ENCODE measurements at regions not wholly inside any gene's neighbourhood (a gene's known extent, or its start where the extent isn't known, plus 50 kb on each side); places are given as distances from the start of the nearest gene placed in this dataset.
"Not testable (repeated sequence)": the region's sequence is repeated elsewhere in the genome, so short reads cannot be mapped to it uniquely, and the experiment has no call there.

DNA sequence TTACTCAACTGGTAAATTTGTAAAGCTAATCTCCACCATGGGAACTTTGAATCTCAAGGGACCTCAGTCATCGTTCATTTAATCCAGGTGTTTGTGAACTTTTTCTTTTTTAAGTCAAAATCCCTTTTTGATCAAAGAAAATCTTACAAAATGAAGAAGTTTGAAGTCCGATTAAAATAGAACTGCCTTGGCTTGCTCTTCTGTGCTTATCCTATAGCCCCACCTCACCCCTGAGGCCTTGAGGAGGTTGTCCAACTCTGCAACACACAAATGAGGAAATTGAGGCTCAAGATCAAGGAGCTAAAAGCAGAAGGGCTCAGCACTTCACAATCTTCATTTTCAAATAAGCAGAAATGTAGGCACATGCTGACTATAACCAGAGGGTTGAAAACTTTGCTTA is 240.3 kb upstream of the SFRP2 start:
- ATAC-seq (no peak), DNase-seq (no peak)
- Histone ChIP-seq H3K4me3 (no peak overlapping the region), H3K4me1 (no peaks in the 10 kb centered on the region), H3K36me3 (no peaks in the 10 kb centered on the region), H3K27ac (no peak overlapping the region), H3K27me3 (no peaks in the 10 kb centered on the region), H3K9me3 (no peaks in the 10 kb centered on the region)
- TF ChIP-seq, protein P1, sequence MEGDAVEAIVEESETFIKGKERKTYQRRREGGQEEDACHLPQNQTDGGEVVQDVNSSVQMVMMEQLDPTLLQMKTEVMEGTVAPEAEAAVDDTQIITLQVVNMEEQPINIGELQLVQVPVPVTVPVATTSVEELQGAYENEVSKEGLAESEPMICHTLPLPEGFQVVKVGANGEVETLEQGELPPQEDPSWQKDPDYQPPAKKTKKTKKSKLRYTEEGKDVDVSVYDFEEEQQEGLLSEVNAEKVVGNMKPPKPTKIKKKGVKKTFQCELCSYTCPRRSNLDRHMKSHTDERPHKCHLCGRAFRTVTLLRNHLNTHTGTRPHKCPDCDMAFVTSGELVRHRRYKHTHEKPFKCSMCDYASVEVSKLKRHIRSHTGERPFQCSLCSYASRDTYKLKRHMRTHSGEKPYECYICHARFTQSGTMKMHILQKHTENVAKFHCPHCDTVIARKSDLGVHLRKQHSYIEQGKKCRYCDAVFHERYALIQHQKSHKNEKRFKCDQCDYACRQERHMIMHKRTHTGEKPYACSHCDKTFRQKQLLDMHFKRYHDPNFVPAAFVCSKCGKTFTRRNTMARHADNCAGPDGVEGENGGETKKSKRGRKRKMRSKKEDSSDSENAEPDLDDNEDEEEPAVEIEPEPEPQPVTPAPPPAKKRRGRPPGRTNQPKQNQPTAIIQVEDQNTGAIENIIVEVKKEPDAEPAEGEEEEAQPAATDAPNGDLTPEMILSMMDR (IDR thresholded peaks at IDR 0.05), result no peak
- intact Hi-C loops (cut with DNase I), result no loop called here

DNA sequence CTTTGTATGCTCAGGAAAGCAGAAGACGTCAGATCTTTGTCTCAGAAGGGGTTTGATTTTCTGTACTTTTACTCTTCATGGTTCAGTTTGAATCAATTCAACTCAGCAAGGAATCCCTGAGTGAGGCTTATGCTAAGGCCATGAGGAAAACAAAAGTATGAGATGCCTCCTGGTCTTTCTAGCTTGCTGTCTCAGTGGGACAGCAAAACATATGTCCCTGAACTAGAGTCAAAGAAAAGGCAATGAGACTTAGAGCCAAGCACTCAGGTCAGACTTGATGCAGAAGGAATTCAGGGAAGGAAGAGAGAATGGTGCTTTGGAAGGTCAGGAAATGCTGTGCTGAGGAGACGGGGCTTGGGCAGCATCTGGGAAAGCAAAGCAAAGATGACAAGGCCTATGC is 236.2 kb upstream of the SFRP2 start:
- TF ChIP-seq, protein P1 (IDR thresholded peaks at IDR 0.05), result no peak
- ATAC-seq, result no peak

DNA sequence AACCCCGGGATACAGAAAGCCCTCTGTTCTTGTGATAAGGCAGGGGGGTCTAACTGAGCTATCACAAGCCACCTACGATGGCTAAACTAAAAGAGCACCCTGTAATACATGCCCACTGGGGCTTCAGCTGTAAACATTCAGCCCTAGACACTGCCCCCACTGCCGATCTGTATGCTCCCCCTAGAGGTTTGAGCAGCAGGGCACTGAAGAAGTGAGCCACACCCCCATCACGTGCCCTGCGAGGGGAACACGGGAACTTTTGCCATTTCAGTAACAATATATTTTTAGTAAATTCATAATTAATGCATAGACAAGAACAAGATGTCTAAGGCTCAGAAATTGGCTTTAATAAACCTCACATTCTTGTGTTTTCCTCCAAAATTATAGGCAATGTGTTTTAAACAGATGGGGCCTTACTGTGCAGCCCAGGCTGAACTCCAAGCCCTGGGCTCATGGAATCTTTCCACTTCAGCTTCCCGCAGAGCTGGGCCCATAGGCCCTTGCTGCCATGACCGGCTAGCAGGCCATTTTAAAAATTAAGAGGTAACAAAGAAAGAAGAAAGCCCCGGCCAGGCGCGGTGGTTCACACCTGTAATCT is 235.3 kb upstream of the SFRP2 start:
- H3K27me3 ChIP-seq, result no peaks in the 10 kb centered on the region
- H3K36me3 ChIP-seq, result no peaks in the 10 kb centered on the region
- intact Hi-C loops (cut with DNase I), result no loop called here
- TF ChIP-seq, protein P1 (IDR thresholded peaks at IDR 0.05), result no peak
- no peak overlapping the region for H3K4me3 ChIP-seq
- no peak overlapping the region for H3K27ac ChIP-seq
- H3K4me1 ChIP-seq, result no peaks in the 10 kb centered on the region
- DNase-seq, result no peak
- ATAC-seq, result no peak
- H3K9me3 ChIP-seq, result no peaks in the 10 kb centered on the region

More for the DNA sequence above, 236.2 kb upstream of the SFRP2 start:
- Histone ChIP-seq H3K9me3 (no peaks in the 10 kb centered on the region), H3K4me1 (no peaks in the 10 kb centered on the region), H3K36me3 (no peaks in the 10 kb centered on the region), H3K4me3 (no peak overlapping the region), H3K27ac (no peak overlapping the region), H3K27me3 (no peaks in the 10 kb centered on the region)
- intact Hi-C loops (cut with DNase I), result no loop called here
- no peak for DNase-seq

DNA sequence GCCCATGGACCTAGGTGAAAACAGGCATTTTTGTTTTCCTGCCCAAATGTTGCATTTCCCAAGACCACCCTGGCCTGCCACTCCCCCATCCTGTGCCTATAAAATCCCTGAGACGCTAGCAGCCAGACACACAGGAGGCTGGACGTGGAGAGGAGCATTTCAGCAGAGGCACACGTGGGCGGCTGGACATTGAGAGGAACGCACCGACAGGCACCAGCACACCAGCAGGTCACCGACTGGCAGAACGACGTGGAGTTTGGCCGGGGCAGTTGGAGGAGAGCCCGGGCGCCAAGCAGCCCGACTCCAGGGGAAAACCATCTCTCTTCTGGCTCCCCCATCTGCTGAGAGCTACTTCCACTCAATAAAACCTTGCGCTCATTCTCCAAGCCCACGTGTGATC is 234.8 kb upstream of the SFRP2 start:
- H3K4me3 ChIP-seq; H3K27ac ChIP-seq; H3K4me1 ChIP-seq; H3K36me3 ChIP-seq; DNase-seq; H3K27me3 ChIP-seq; intact Hi-C loops (cut with DNase I); ATAC-seq; H3K9me3 ChIP-seq: not testable (repeated sequence)

DNA sequence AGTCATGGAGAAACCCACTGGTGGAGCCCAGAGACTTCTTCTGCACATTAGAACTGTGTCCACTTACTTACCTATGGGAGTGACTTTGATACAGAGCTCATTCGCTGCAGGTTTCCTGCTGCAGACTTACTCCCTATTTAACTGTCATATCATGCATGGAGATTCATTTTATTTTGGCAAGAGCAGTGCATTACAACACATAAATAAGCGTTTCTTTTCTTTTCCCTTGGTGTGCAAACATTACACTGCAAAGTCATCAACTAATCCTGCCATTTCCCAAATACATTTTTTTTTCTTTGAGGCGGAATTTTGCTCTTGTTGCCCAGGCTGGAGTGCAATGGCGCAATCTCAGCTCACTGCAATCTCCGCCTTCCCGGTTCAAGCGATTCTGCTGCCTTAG is 230.9 kb upstream of the SFRP2 start:
- Histone ChIP-seq H3K27ac (no peak overlapping the region), H3K36me3 (no peaks in the 10 kb centered on the region), H3K9me3 (no peaks in the 10 kb centered on the region), H3K4me3 (no peak overlapping the region), H3K4me1 (no peaks in the 10 kb centered on the region), H3K27me3 (no peaks in the 10 kb centered on the region)
- DNase-seq (no peak), ATAC-seq (no peak)
- intact Hi-C loops (cut with DNase I), result no loop called here
- TF ChIP-seq, protein P1 (IDR thresholded peaks at IDR 0.05), result no peak

DNA sequence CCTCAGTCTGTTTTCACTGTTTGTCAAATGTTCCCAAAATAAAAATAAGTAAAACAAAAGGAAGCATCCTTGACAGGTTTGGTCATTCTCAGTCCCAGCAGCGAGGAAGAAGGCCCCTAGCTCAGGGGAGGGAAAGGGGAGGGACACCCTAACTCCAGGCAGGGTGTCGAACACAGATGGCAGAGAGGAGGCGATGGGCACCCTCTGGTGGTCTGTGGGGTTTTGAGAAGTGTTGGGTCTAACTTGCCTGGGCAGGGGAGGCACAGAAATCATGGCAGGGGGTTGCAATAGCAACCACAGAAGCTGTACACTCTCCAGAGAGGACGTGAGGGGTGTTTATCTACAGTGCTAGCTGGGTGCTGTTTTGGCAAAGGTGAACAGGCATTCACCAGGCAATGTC is 229.8 kb upstream of the SFRP2 start:
- Histone ChIP-seq H3K36me3 (no peaks in the 10 kb centered on the region), H3K27me3 (no peaks in the 10 kb centered on the region), H3K9me3 (no peaks in the 10 kb centered on the region), H3K27ac (no peak overlapping the region), H3K4me1 (no peaks in the 10 kb centered on the region), H3K4me3 (no peak overlapping the region)
- no peak for ATAC-seq
- TF ChIP-seq, protein P1 (IDR thresholded peaks at IDR 0.05), result no peak
- DNase-seq, result no peak
- intact Hi-C loops (cut with DNase I), result no loop called here

All from upper lobe of right lung (tissue), 1 donor.